CD14-positive monocyte (primary cell): ENCODE measurements at regions not wholly inside any gene's neighbourhood (a gene's known extent, or its start where the extent isn't known, plus 50 kb on each side); places are given as distances from the start of the nearest gene placed in this dataset.

ENCODE experiments used
- DNase-seq, 3 donors: peaks; one replicate each; pipeline ENCODE4 v3.0.0-alpha.2; 2011 to 2022
- H2AFZ ChIP-seq: 2 replicates; pipeline ENCODE4 v1.6.0; 2012; ENCODE audit warnings: mild to moderate bottlenecking, low read depth, low read length, inconsistent platforms; ENCODE audit not compliant: insufficient read depth, poor library complexity, severe bottlenecking
- H3K27ac ChIP-seq, 2 donors: 1 replicate in 1 of 2; 2 replicates in 1 of 2; pipeline ENCODE4 v1.5.1; 2012 to 2013; ENCODE audit warnings: low read length in 2 of 2, control low read depth in 1 of 2, inconsistent platforms in 1 of 2, low read depth in 1 of 2, mild to moderate bottlenecking in 1 of 2
- H3K27me3 ChIP-seq, 2 donors: one replicate each; pipeline versions ENCODE4 v1.6.0 to v1.6.1; 2011 to 2013; ENCODE audit warnings: low read length in 2 of 2; ENCODE audit not compliant: control insufficient read depth in 2 of 2, insufficient read depth in 2 of 2
- H3K36me3 ChIP-seq, 2 donors: replicated peaks in 1 of 2; 1 replicate in 1 of 2; 2 replicates in 1 of 2; pipeline versions ENCODE4 v1.5.1 to v1.6.1; 2012 to 2013; ENCODE audit warnings: low read length in 2 of 2, control low read depth in 1 of 2, inconsistent platforms in 1 of 2, mild to moderate bottlenecking in 1 of 2; ENCODE audit not compliant: insufficient read depth in 2 of 2, control insufficient read depth in 1 of 2
- H3K4me1 ChIP-seq, 2 donors: 1 replicate in 1 of 2; 2 replicates in 1 of 2; pipeline versions ENCODE4 v1.5.1 to v1.6.1; 2012 to 2013; ENCODE audit warnings: low read length in 2 of 2, control low read depth in 1 of 2, inconsistent platforms in 1 of 2, mild to moderate bottlenecking in 1 of 2, moderate library complexity in 1 of 2; ENCODE audit not compliant: insufficient read depth in 2 of 2, control insufficient read depth in 1 of 2
- H3K4me2 ChIP-seq: replicated peaks from 2 replicates; pipeline ENCODE3; 2012; ENCODE audit warnings: low read length, moderate library complexity, mild to moderate bottlenecking; ENCODE audit not compliant: poor library complexity, severe bottlenecking; ENCODE audit errors: extremely low read depth
- H3K4me3 ChIP-seq, 3 experiments: fragments of 200-600 bp in 1 of 3; sonication (generic) in 1 of 3; replicated peaks in 1 of 3; 1 replicate in 2 of 3; 2 replicates in 1 of 3; pipeline ENCODE4 v1.5.1; 2011 to 2013; ENCODE audit warnings: low read length in 3 of 3, mild to moderate bottlenecking in 3 of 3, control low read depth in 2 of 3, low read depth in 2 of 3, inconsistent platforms in 1 of 3, moderate library complexity in 1 of 3
- H3K79me2 ChIP-seq: 2 replicates; pipeline ENCODE4 v1.6.0; 2012; ENCODE audit warnings: mild to moderate bottlenecking, control low read depth, inconsistent platforms, low read length, moderate library complexity; ENCODE audit not compliant: insufficient read depth
- H3K9ac ChIP-seq: 2 replicates; pipeline ENCODE4 v1.6.0; 2017; ENCODE audit warnings: low read length, mild to moderate bottlenecking; ENCODE audit not compliant: insufficient read depth, poor library complexity, severe bottlenecking
- H3K9me3 ChIP-seq, 2 donors: replicated peaks in 1 of 2; 1 replicate in 1 of 2; 2 replicates in 1 of 2; pipeline versions ENCODE4 v1.5.1 to v1.6.1; 2012 to 2013; ENCODE audit warnings: low read length in 2 of 2, control low read depth in 1 of 2; ENCODE audit not compliant: control insufficient read depth in 1 of 2, insufficient read depth in 1 of 2
- H4K20me1 ChIP-seq: 2 replicates; pipeline ENCODE4 v1.6.0; 2012; ENCODE audit warnings: mild to moderate bottlenecking, low read length, control low read depth, moderate library complexity; ENCODE audit not compliant: insufficient read depth
- H3K27ac Mint-ChIP-seq, 7 donors: one replicate each; pipeline ENCODE4 v1.8.0; 2020; ENCODE audit warnings: mild to moderate bottlenecking in 7 of 7, mixed read lengths in 7 of 7, moderate library complexity in 6 of 7, inconsistent platforms in 2 of 7
- H3K27me3 Mint-ChIP-seq, 3 donors: one replicate each; pipeline ENCODE4 v1.8.0; 2021 to 2022; ENCODE audit warnings: low read depth in 3 of 3, mild to moderate bottlenecking in 3 of 3, mixed read lengths in 3 of 3, moderate library complexity in 3 of 3, inconsistent platforms in 1 of 3
- H3K36me3 Mint-ChIP-seq, 2 donors: one replicate each; pipeline ENCODE4 v1.8.0; 2020; ENCODE audit warnings: mixed read lengths in 2 of 2, inconsistent platforms in 1 of 2, mild to moderate bottlenecking in 1 of 2
- H3K4me1 Mint-ChIP-seq: one replicate; pipeline ENCODE4 v1.8.0; 2020; ENCODE audit warnings: mild to moderate bottlenecking, mixed read lengths
- H3K4me3 Mint-ChIP-seq, 2 donors: one replicate each; pipeline ENCODE4 v1.8.0; 2020; ENCODE audit warnings: mild to moderate bottlenecking in 2 of 2, mixed read lengths in 2 of 2, moderate library complexity in 1 of 2
- H3K9me3 Mint-ChIP-seq, 7 donors: one replicate each; pipeline ENCODE4 v1.8.0; 2020 to 2022; ENCODE audit warnings: mixed read lengths in 7 of 7, mild to moderate bottlenecking in 6 of 7, moderate library complexity in 6 of 7, inconsistent platforms in 2 of 7
- CTCF ChIP-seq: fragments of 200-600 bp; IDR thresholded peaks from one replicate; pipeline ENCODE4 v1.8.0; 2022; ENCODE audit warnings: antibody characterized with exemption, mild to moderate bottlenecking
- WGBS: methylation state at CpG from one replicate; pipeline ENCODE4 v1.1.5; 2013; ENCODE audit warnings: missing lambda C conversion rate; ENCODE audit not compliant: insufficient coverage; 5-methylcytosine and 5-hydroxymethylcytosine counted together
- intact Hi-C, 2 donors: fragments of 100-400 bp; cut with micrococcal nuclease; formaldehyde crosslinking; loops; one replicate each; pipeline versions ENCODE4 v1.15.0 to v1.15.1; 2023

- Mint-ChIP-seq H3K9me3 (peaks cover 0 to 2% (median 0%) of the 10 kb centered on the region in 7 donors), H3K27ac (no peak overlapping the region), H3K27me3 (peaks cover 0 to 1% (median 0%) of the 10 kb centered on the region in 3 donors), H3K4me3 (no peak overlapping the region), H3K36me3 (no peaks in the 10 kb centered on the region), H3K4me1 (no peaks in the 10 kb centered on the region)
- WGBS = no CpG with 5 or more reads among the region's 2 CpGs
- intact Hi-C loops = no loop called here
- H3K79me2 ChIP-seq = no peaks in the 10 kb centered on the region
- no peaks in the 10 kb centered on the region for H3K36me3 ChIP-seq
- H3K9me3 ChIP-seq = no peaks in the 10 kb centered on the region
- H3K27me3 ChIP-seq = no peaks in the 10 kb centered on the region
- no peak overlapping the region for H3K27ac ChIP-seq
- no peak overlapping the region for H2AFZ ChIP-seq
- H3K9ac ChIP-seq = no peak overlapping the region
- no peak overlapping the region for H3K4me2 ChIP-seq
- H3K4me3 ChIP-seq = no peak overlapping the region
- DNase-seq = no peak
- H4K20me1 ChIP-seq = no peaks in the 10 kb centered on the region
- no peaks in the 10 kb centered on the region for H3K4me1 ChIP-seq
- TF ChIP-seq CTCF = no peak
Observed at GRCh38 chr3:178405531-178405930, 130.7 kb upstream of the KCNMB2 start.

GRCh38 chr3:178406206-178406605 is 130.0 kb upstream of the KCNMB2 start:
- no peaks in the 10 kb centered on the region for H3K9me3 ChIP-seq
- WGBS = 60% methylated on average over 1 of the region's 3 CpGs

More at GRCh38 chr3:178406206-178406605, 130.0 kb upstream of the KCNMB2 start:
- Histone ChIP-seq H3K27ac (no peak overlapping the region), H3K4me1 (no peaks in the 10 kb centered on the region), H3K4me2 (no peak overlapping the region), H3K9ac (no peak overlapping the region), H3K4me3 (no peak overlapping the region), H4K20me1 (no peaks in the 10 kb centered on the region), H3K27me3 (no peaks in the 10 kb centered on the region), H3K79me2 (no peaks in the 10 kb centered on the region), H3K36me3 (no peaks in the 10 kb centered on the region), H2AFZ (no peak overlapping the region)
- Mint-ChIP-seq H3K36me3 (no peaks in the 10 kb centered on the region), H3K27ac (no peak overlapping the region), H3K9me3 (peaks cover 0 to 2% (median 0%) of the 10 kb centered on the region in 7 donors), H3K4me3 (no peak overlapping the region), H3K4me1 (no peaks in the 10 kb centered on the region), H3K27me3 (peaks cover 0 to 1% (median 0%) of the 10 kb centered on the region in 3 donors)
- intact Hi-C loops = no loop called here
- no peak for DNase-seq
- TF ChIP-seq CTCF = no peak
